SKM-1 (cell line): ENCODE measurements at regions not wholly inside any gene's neighbourhood (a gene's known extent, or its start where the extent isn't known, plus 50 kb on each side); places are given as distances from the start of the nearest gene placed in this dataset.

Source experiments
- DNase-seq: peaks from one replicate; lab custom pipeline; 2025; ENCODE audit not compliant: unreplicated experiment; lab: John Stamatoyannopoulos, UW

DNA sequence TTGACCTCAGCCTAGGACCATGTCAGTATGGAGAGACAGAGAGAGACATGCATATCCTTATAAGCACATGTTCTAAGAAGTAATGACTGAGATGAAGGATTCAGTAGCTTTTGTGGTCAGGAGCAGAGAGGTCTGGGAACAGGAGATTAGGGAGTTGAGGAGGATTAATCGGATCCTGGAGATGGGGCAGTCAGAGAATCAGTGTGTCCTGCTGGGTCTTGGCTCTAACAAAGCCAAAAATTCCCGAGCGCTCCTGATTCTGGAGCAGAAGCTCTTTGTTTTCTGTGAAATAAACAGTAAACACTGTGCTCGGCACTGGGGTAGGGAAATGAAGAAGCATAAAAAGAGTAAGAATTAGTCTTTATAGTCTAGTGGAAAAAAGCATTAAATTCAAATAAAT is 520.0 kb upstream of the CLINT1 start:
- DNase-seq = no peak

DNA sequence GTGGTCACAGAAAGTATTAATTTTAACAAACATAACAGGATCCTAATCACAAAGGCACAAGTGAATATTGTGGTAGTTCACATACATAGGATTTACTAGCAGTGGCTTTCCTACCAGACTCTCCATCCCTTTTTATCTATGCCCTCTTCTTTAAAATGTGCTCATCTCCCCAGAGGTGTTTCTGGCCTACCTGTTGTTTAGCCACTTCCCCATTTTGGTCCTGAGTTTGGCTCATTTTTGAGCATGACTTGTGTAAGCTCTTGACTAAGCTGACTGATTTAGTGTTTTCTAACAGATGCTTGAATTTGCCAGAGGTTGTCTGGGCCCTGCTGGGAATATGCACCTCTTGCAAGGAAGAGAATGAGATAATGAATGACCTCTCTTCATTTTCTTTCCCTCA is 517.7 kb upstream of the CLINT1 start:
- DNase-seq = no peak

- peak; percentile 62 for DNase-seq
Observed at GRCh38 chr5:158375531-158375930, 516.6 kb upstream of the CLINT1 start.

GRCh38 chr5:158373608-158374395 is 514.9 kb upstream of the CLINT1 start:
- peak; percentile 68 for DNase-seq

GRCh38 chr5:158369241-158369640 is 510.3 kb upstream of the CLINT1 start:
- no peak for DNase-seq

DNA sequence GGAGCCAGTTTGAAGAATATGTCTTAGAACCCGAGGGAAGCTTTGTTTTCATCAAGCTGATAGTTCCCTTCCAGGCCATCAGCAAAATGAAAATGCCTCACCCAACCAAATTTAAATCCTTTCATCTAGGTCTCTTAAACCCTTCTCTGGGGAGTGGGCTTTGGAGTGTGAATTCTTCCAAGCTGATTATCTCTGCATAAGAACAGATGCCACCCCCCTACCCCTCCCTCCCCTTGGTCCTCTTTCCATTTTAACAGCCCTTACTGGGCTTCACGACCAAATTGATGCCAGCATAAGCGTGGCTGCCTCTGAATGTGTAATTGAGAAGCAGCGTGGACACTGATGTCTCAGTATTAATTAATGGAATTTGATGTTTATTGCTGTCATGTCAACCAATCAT is 509.7 kb upstream of the CLINT1 start:
- DNase-seq = no peak

- no peak for DNase-seq
Observed at GRCh38 chr5:158364367-158364766, 505.4 kb upstream of the CLINT1 start.

GRCh38 chr5:158354958-158355357 is 496.0 kb upstream of the CLINT1 start:
- DNase-seq = no peak

GRCh38 chr5:158351485-158352125 is 492.7 kb upstream of the CLINT1 start:
- no peak for DNase-seq

GRCh38 chr5:158349987-158350386 is 491.0 kb upstream of the CLINT1 start:
- DNase-seq = no peak

GRCh38 chr5:158344376-158344775 is 485.4 kb upstream of the CLINT1 start:
- no peak for DNase-seq

DNA sequence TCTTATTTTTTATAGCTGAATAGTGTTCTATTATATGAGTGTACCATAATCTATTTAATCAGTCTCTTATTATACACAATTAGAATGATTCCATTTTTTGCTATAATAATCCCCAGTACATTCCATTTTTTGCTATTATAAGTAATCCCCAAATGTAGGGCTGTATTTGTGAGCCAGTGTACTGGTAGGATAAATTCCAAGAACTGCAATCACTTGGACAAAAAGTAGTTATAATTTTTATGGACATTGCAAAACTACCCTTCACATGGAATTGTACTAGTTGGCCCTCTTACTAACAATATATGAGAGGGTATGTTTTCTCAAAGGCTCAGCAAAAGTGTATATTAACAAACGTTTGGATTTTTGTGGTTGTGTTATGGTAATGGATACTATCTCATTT is 481.7 kb upstream of the CLINT1 start:
- DNase-seq = no peak

- no peak for DNase-seq
Observed at GRCh38 chr5:158326256-158326655, 467.3 kb upstream of the CLINT1 start.

DNA sequence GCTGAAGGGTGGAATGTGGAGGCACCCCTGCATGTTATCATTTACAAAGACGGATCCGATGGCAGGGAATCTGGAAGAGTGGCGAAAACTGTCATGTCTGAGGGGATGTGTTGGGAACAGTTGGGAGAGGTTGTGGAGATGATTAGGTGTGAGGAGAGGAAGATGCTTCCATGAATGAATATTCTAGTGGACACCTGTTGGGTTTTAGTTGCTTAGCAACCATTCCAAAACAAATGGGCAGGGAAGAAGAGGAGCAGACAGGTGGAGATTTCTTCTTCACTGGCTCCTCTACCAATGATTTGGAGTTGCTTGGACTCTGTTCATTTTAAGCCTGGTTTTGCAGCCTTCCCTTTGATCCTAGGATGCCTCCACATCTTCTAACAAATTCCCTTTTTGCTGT is 465.3 kb upstream of the CLINT1 start:
- DNase-seq = no peak

DNA sequence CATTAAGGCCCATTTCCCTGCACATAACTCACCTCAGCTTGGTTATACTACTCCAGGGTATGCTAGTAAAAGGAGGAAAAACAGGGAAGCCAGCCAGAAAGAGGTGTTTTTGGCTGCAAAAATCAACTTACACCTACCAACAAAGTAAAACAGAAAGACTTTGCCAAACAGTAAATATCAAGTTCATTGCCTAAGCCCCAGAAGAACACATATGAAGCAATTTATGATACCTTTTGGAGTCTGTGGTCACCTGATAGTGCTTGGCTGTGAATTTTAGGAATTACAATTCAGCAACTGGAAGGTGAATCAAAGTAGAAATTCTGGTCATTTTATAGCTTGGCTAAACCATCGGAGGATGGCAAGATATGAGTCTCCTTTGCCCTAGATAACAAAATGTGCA is 463.7 kb upstream of the CLINT1 start:
- no peak for DNase-seq

DNA sequence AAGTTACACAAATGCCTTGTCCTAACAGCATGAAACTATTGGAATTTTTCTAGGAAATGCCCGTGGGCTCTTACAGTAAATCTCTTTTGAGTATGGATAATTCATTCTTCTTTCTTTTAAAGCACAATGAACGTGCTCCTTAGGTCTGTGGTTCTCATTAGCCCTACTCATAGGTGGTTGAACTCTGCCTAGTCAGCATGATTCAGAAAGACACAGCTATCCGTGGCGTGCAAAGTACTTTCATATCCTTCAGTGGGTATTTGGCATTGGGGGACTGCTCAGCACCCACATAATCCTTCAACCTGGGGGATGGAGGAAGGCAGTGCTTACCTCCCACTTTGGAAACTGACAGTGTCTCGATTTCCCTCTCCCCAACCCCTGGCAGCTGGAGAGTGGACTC is 462.0 kb upstream of the CLINT1 start:
- DNase-seq = no peak

GRCh38 chr5:158320178-158320674 is 461.3 kb upstream of the CLINT1 start:
- DNase-seq = no peak

DNA sequence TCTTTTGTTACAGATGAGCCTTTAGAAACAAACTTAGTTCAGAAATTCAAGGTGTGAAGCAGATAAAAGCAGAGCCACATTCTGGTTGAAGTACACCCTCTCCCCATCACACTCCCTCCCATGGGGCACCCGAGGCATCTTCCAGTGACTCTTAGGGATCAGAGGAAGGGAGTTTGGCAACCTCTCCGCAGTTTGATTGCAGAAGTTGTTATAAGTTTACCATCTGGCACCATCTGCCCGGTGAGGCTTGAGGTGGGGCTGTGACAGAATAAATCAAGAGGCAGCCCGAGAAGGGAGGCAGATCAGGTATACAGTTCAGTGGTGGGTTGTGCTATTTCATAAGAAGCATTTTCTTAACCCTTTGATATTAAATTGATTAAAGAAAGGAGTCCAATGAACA is 458.6 kb upstream of the CLINT1 start:
- DNase-seq = no peak

GRCh38 chr5:158313733-158314464 is 455.0 kb upstream of the CLINT1 start:
- DNase-seq = no peak

- DNase-seq = no peak
Observed at GRCh38 chr5:158313027-158313732, 454.2 kb upstream of the CLINT1 start.

GRCh38 chr5:158309088-158309807 is 450.3 kb upstream of the CLINT1 start:
- no peak for DNase-seq
